ENCODE measurements at regions not wholly inside any gene's neighbourhood (a gene's known extent, or its start where the extent isn't known, plus 50 kb on each side); places are given as distances from the start of the nearest gene placed in this dataset.

- Mint-ChIP-seq H3K36me3 (ENCODE audit: insufficient read depth in 2 of 2) (no peaks in the 10 kb centered on the region), H3K27ac (no peak overlapping the region), H3K9me3 (peaks cover 0 to 2% of the 10 kb centered on the region in 2 donors), H3K4me3 (no peak overlapping the region), H3K4me1 (ENCODE audit: low read depth) (no peaks in the 10 kb centered on the region), H3K27me3 (ENCODE audit: low read depth) (no peaks in the 10 kb centered on the region)
- DNase-seq (no peak), ATAC-seq (replicated peaks in 1 of 2) (no peak)
These were observed 150.2 kb upstream of the PLN start for GRCh38 chr6:118397671-118398465.

- no peaks in the 10 kb centered on the region for H3K36me3 Mint-ChIP-seq (ENCODE audit: insufficient read depth in 2 of 2)
- ATAC-seq (replicated peaks in 1 of 2) (no peak), DNase-seq (no peak)
- no peaks in the 10 kb centered on the region for H3K27me3 Mint-ChIP-seq (ENCODE audit: low read depth)
- H3K4me1 Mint-ChIP-seq (ENCODE audit: low read depth): no peaks in the 10 kb centered on the region
- no peaks in the 10 kb centered on the region for H3K9me3 Mint-ChIP-seq
- no peak overlapping the region for H3K4me3 Mint-ChIP-seq
- no peak overlapping the region for H3K27ac Mint-ChIP-seq
These were observed 148.0 kb upstream of the PLN start for GRCh38 chr6:118400098-118400497.

GRCh38 chr6:118400582-118400981 is 147.5 kb upstream of the PLN start:
- no peaks in the 10 kb centered on the region for H3K27me3 Mint-ChIP-seq (ENCODE audit: low read depth)
- no peaks in the 10 kb centered on the region for H3K9me3 Mint-ChIP-seq
- no peaks in the 10 kb centered on the region for H3K36me3 Mint-ChIP-seq (ENCODE audit: insufficient read depth in 2 of 2)
- no peak overlapping the region for H3K27ac Mint-ChIP-seq
- DNase-seq (no peak), ATAC-seq (replicated peaks in 1 of 2) (no peak)
- H3K4me1 Mint-ChIP-seq (ENCODE audit: low read depth): no peaks in the 10 kb centered on the region
- H3K4me3 Mint-ChIP-seq: no peak overlapping the region

GRCh38 chr6:118401325-118401975 is 146.6 kb upstream of the PLN start:
- Mint-ChIP-seq H3K4me1 (ENCODE audit: low read depth) (no peaks in the 10 kb centered on the region), H3K9me3 (no peaks in the 10 kb centered on the region), H3K27me3 (ENCODE audit: low read depth) (no peaks in the 10 kb centered on the region), H3K36me3 (ENCODE audit: insufficient read depth in 2 of 2) (peaks cover 0 to 2% of the 10 kb centered on the region in 2 donors), H3K27ac (no peak overlapping the region), H3K4me3 (no peak overlapping the region)
- ATAC-seq (replicated peaks in 1 of 2): no peak
- DNase-seq: no peak

GRCh38 chr6:118403036-118403435 is 145.1 kb upstream of the PLN start:
- H3K4me3 Mint-ChIP-seq: no peak overlapping the region
- DNase-seq (no peak), ATAC-seq (replicated peaks in 1 of 2) (no peak)
- no peaks in the 10 kb centered on the region for H3K27me3 Mint-ChIP-seq (ENCODE audit: low read depth)
- H3K9me3 Mint-ChIP-seq: no peaks in the 10 kb centered on the region
- H3K4me1 Mint-ChIP-seq (ENCODE audit: low read depth): no peaks in the 10 kb centered on the region
- H3K36me3 Mint-ChIP-seq (ENCODE audit: insufficient read depth in 2 of 2): peaks cover 0 to 2% of the 10 kb centered on the region in 2 donors
- no peak overlapping the region for H3K27ac Mint-ChIP-seq

GRCh38 chr6:118408863-118409262 is 139.2 kb upstream of the PLN start:
- DNase-seq: no peak
- Mint-ChIP-seq H3K36me3 (ENCODE audit: insufficient read depth in 2 of 2) (peaks cover 4 to 5% of the 10 kb centered on the region in 2 donors), H3K4me1 (ENCODE audit: low read depth) (no peaks in the 10 kb centered on the region)

GRCh38 chr6:118410001-118410400 is 138.1 kb upstream of the PLN start:
- Mint-ChIP-seq H3K27me3 (ENCODE audit: low read depth) (no peaks in the 10 kb centered on the region), H3K36me3 (ENCODE audit: insufficient read depth in 2 of 2) (peaks cover 4 to 5% of the 10 kb centered on the region in 2 donors), H3K9me3 (peaks cover 7 to 9% of the 10 kb centered on the region in 2 donors), H3K4me3 (no peak overlapping the region), H3K27ac (no peak overlapping the region), H3K4me1 (ENCODE audit: low read depth) (no peaks in the 10 kb centered on the region)
- no peak for ATAC-seq (replicated peaks in 1 of 2)
- no peak for DNase-seq

More at GRCh38 chr6:118408863-118409262, 139.2 kb upstream of the PLN start:
- no peak overlapping the region for H3K4me3 Mint-ChIP-seq
- ATAC-seq (replicated peaks in 1 of 2): no peak
- H3K27ac Mint-ChIP-seq: no peak overlapping the region
- peaks cover 7 to 9% of the 10 kb centered on the region in 2 donors for H3K9me3 Mint-ChIP-seq
- H3K27me3 Mint-ChIP-seq (ENCODE audit: low read depth): no peaks in the 10 kb centered on the region

Measured in activated T-cell treated with anti-CD3 and anti-CD28 coated beads, Interleukin-2, amount 50 U/mL, for 72 hours (primary cell).